Right ventricle myocardium inferior (tissue), 1 donor: ENCODE measurements at regions not wholly inside any gene's neighbourhood (a gene's known extent, or its start where the extent isn't known, plus 50 kb on each side); places are given as distances from the start of the nearest gene placed in this dataset.

Experiments used
- ATAC-seq: fragments of 200-7000 bp; cut with Tn5 transposase; one replicate; pipeline ENCODE4 v1.9.1; 2020; ENCODE audit warnings: mild to moderate bottlenecking, moderate library complexity
- DNase-seq: peaks from one replicate; pipeline ENCODE4 v3.0.0; 2021; ENCODE audit errors: missing footprints
- intact Hi-C: fragments of 100-400 bp; cut with DNase I; formaldehyde crosslinking; loops from one replicate; pipeline ENCODE4 v1.11.0; 2022
- donor health status: DM: no; HTN: yes; CAD: no; lungs with severe emphysema.

- intact Hi-C loops = no loop called here
- DNase-seq (no peak), ATAC-seq (peak; percentile 46)
These were observed 81.6 kb upstream of the KLF3 start for GRCh38 chr4:38582445-38582844.

GRCh38 chr4:38582889-38583470 is 81.0 kb upstream of the KLF3 start:
- no peak for ATAC-seq
- intact Hi-C loops = no loop called here
- no peak for DNase-seq

- no peak for ATAC-seq
These were observed 78.1 kb upstream of the KLF3 start for GRCh38 chr4:38585871-38586270.

GRCh38 chr4:38587106-38587505 is 76.9 kb upstream of the KLF3 start:
- DNase-seq (no peak), ATAC-seq (no peak)
- intact Hi-C loops = no loop called here

More at GRCh38 chr4:38585871-38586270, 78.1 kb upstream of the KLF3 start:
- DNase-seq = no peak
- intact Hi-C loops = no loop called here

- intact Hi-C loops = no loop called here
- DNase-seq = no peak
- ATAC-seq = peak; percentile 42
These were observed 74.0 kb upstream of the KLF3 start for GRCh38 chr4:38590046-38590445.

GRCh38 chr4:38591617-38592337 is 72.2 kb upstream of the KLF3 start:
- no peak for ATAC-seq
- intact Hi-C loops = no loop called here
- no peak for DNase-seq

GRCh38 chr4:38598489-38598888 is 65.5 kb upstream of the KLF3 start:
- no peak for ATAC-seq
- no peak for DNase-seq
- intact Hi-C loops = no loop called here

- DNase-seq (no peak), ATAC-seq (no peak)
- intact Hi-C loops = no loop called here
These were observed 63.4 kb upstream of the KLF3 start for GRCh38 chr4:38600575-38600974.

- ATAC-seq (no peak), DNase-seq (no peak)
- intact Hi-C loops = no loop called here
These were observed 62.6 kb upstream of the KLF3 start for GRCh38 chr4:38601244-38601915.

GRCh38 chr4:38601916-38602291 is 62.1 kb upstream of the KLF3 start:
- intact Hi-C loops = no loop called here
- ATAC-seq (no peak), DNase-seq (no peak)

GRCh38 chr4:38603652-38604051 is 60.3 kb upstream of the KLF3 start:
- ATAC-seq (no peak), DNase-seq (no peak)
- intact Hi-C loops = no loop called here

GRCh38 chr4:38605181-38605752 is 58.7 kb upstream of the KLF3 start:
- DNase-seq = no peak
- no peak for ATAC-seq
- intact Hi-C loops = no loop called here

GRCh38 chr4:38605753-38606586 is 58.0 kb upstream of the KLF3 start:
- intact Hi-C loops = no loop called here
- no peak for DNase-seq
- ATAC-seq = no peak

- no peak for DNase-seq
- ATAC-seq = no peak
- intact Hi-C loops = no loop called here
These were observed 57.5 kb upstream of the KLF3 start for GRCh38 chr4:38606587-38606905.

- ATAC-seq = no peak
- intact Hi-C loops = no loop called here
These were observed 54.4 kb upstream of the KLF3 start for GRCh38 chr4:38609614-38610013.

GRCh38 chr4:38610521-38610920 is 53.5 kb upstream of the KLF3 start:
- no peak for DNase-seq
- no peak for ATAC-seq
- intact Hi-C loops = no loop called here

More at GRCh38 chr4:38609614-38610013, 54.4 kb upstream of the KLF3 start:
- DNase-seq = no peak

GRCh38 chr4:38610966-38611431 is 53.0 kb upstream of the KLF3 start:
- no peak for DNase-seq
- intact Hi-C loops = no loop called here
- ATAC-seq = no peak

- ATAC-seq (no peak), DNase-seq (no peak)
- intact Hi-C loops = no loop called here
These were observed 52.3 kb upstream of the KLF3 start for GRCh38 chr4:38611676-38612075.
